Left kidney (tissue), 1 donor: ENCODE measurements at regions not wholly inside any gene's neighbourhood (a gene's known extent, or its start where the extent isn't known, plus 50 kb on each side); places are given as distances from the start of the nearest gene placed in this dataset.

Source experiments
- DNase-seq: peaks from one replicate; pipeline ENCODE4 v3.0.0-alpha.2; 2013

DNA sequence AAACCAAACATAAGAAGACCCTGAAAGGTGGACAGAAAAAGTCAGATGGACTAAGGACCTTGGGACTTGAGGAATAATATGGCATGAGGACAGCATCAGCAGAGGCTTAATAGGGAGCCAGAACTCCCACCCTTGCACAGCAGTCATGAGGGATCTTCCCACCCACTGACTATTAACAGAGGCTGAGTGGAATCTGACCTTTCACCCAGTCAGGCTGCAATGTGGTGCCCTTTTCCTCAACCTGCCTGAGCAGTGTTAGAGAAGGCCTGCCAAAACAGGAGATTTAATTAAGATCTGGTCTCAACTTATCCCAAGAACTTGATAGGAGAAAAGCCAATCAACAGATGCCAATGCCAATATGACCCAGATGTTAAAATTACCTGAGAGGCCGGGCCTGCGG is 481.9 kb downstream of the KDM4C start:
- no peak for DNase-seq

DNA sequence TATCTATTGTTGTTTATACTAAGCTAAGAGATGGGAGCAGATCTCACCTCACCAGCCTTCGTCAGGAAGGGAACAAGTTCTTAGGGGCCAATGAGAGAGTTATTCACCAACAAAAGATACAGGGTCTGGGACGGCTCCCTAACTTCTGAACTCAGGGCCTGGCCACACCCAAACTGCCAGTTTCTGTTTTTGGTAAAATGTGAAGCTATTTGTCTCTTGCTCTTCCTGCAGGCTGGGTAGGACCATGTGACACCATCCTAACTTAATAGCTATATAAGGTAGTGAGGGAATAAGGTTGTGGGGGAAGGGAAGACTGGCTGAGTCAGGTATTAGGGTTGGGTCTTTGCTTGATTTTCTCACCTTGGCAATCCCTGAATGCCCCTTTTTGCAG is 480.5 kb downstream of the KDM4C start:
- no peak for DNase-seq

DNA sequence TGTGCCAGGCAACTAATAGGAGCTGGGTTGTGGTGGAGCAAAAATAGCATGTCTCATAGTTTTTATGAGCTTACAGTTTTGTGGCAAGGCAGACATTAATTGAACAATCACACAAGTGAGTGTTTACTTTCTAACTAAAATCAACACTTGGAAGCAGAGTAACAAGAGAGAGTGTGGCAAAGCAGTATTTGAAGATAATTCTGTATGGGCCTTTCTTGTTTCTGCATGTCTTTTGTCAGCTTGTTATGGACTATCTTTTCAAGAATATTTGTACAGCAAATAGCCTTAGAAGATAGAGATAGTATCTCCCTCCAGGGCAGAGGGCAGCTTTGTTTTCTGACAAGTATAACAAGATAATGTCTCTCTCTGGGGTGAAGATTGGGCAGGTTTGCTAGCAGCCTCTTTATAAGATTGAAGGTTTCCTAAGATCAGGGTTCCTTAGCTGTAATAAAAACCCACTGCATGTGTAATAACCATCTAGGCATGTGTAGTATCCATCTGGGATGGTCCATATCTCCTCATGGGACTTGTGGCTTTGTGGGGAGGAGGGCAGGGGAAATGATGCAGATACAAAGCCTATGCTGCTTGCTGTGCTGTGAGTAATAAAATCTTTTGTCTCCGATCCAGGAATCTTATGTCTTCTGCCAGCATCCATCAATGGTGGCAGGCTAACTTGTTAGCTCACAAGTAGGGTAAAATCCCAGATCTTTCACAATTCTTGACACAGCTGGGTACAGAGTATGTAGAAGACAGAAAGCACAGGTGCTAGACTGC is 479.9 kb downstream of the KDM4C start:
- DNase-seq = no peak

DNA sequence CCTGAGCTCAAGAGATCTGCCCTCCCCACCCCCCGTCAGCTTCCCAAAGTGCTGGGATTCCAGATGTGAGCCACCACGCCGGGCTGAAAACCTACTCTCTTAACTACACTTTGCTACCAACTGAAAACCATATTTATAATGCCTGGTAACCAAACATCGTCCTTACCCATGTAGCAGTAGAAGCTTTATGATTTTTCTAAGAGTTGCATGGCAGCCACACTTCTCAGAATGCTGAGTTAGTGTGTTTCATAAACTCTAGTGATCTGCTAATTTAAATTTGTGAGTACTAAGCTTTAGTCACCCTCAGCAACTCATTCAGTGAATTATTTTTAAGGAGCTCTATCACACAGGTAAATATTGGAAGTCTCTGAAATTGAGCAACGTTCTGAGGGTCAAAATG is 478.4 kb downstream of the KDM4C start:
- no peak for DNase-seq

DNA sequence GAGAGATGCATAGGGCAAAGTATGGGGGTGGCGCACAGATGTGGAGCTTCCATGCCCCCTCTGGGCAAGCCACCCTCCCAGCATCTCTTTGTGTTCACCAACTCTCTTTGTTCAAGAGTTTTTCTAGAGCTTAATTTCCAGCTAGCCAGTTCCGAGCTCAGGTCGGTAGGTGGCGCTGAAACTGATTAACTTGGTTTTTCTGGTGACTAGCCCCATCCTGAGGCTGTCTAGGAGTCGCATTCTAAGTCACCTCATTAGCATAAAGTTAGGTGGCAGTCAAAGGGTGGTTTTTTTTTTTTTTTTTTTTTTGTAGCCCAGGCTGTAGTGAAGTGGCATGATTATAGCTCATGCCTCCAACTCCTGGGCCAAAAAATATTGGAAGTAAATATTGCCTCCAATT is 476.4 kb downstream of the KDM4C start:
- no peak for DNase-seq

DNA sequence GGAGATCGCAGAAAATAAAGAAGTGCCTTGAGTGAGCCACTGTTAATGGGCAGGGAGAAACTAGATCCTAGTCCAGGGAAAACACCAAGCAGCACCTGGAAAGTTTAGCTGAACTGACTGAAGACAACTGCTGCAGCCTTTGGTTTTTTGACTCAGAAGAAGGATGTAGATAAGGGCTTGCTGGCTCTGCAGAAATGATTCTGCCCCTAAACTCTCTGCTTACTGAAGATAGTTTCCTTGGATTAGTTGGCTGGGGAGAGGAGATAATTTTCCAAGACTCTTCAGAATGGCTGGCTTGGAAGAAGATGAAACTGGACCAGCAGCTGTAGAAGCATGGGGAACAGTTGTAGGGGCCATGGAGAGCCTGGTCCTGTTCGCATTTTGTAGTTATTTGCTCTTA is 471.8 kb downstream of the KDM4C start:
- DNase-seq = no peak

DNA sequence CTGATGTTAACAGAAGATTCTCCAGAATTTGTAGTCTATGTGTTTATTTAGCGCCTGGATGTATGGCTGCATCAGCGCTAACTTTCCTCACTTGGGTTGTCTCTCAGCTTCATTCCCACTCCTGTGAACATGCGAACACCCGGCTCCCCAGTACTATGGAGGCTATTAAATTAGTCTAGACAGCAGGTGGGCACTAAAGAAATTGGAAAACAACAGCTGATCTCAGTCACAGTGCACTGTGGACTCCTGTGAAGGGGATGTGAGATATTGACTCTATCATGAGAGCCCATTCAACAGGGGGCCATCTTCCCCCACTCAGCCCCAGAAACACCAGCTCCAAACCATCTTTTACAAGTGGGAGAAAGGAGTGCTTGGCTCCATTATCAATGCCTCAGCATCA is 471.0 kb downstream of the KDM4C start:
- DNase-seq = no peak

DNA sequence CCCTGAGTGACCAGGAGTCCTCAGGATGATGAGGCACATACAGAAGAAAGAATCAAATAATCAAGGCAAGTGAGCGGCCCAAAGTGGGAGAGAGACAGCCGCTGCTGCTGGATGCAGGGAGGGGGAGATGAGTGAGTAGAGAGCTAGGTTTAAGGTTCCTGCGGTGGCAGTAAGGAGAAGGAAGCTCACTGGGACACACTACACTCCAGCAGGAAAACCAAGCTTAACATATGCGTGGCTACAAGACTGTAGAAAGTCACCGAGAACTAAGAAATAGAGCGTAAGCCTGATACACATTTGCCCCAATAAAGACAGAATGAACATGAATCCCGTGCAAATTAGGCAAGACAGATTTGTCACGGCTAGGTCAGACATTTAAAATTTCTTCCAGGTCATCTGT is 470.2 kb downstream of the KDM4C start:
- no peak for DNase-seq

DNA sequence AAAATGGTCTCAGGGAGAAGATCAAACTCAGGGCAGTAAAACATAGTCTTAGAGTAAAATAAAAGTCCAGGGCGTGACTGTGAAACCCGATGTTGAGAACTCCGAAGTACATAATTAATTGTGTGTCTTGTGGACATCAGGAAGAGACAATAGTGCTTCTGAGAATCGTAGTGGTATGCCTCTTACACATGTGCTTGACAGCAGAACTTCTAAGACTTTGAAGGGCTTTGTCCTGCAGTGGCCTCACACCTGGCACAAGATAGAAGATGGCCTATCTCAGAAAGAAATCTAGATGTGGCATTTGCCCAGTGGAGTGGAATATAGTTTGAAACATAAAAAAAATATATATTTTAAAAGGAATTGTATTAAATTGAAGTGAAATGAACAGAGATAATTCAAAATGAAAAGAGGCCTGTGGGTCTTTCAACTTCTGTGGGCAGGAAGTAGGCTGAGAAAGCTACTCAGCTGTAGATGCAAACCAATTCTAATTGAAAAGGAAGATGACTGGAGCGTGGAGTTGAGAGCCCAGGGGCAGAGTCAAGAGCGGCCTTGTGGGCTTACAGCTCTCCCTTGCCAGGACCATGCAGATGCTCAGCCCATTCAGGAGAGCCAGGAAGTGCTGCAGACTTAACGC is 468.4 kb downstream of the KDM4C start:
- no peak for DNase-seq
